ENCODE measurements at regions not wholly inside any gene's neighbourhood (a gene's known extent, or its start where the extent isn't known, plus 50 kb on each side); places are given as distances from the start of the nearest gene placed in this dataset.

DNA sequence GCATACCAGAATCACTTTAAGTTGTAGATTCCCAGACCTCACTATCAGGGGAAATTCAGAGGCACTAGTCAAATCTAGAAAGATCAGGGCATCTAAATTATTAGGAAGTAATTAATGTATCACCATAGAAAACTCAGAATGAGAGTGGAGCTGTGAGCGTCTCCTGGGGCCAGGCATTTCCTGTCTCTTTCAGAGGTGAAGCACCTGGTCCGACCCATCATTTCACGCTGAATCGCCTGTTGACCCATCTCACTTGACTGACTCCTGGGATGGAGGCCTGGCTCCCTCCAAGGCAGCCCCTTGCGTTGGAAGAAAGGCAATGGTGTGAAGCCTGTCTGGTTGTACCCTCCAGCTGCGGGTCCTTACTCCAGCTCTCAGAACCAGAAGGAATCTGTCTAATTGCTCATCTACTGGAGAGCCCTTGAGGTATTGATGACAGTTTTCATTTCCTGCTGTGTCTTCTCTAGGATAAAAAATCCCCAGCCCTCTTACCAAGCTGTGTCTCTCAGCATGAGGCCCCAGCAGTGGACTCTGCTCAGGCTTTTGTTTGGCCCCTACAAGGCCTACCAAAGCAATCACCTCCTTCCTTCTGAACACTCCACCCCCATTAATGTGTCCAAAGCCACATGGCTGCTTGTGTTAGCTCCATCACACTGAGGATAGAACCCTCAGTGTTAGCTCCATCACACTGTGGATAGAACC is 93.2 kb upstream of the SYT13 start:
- BruUV-seq (replicated peaks): no TSS peak
- Histone ChIP-seq H3K27me3 (ENCODE audit: insufficient read depth, low read depth) (peaks cover 98% of the 10 kb centered on the region), H3K9me3 (ENCODE audit: insufficient read depth, low read depth) (no peaks in the 10 kb centered on the region), H3K27ac (no peak overlapping the region), H3K4me3 (no peak overlapping the region), H3K4me2 (no peak overlapping the region), H3F3A (ENCODE audit: insufficient read depth, low read depth) (no peaks in the 10 kb centered on the region), H4K20me1 (ENCODE audit: insufficient read depth) (no peaks in the 10 kb centered on the region), H3K79me2 (ENCODE audit: low read depth) (no peaks in the 10 kb centered on the region), H3K9me2 (ENCODE audit: insufficient read depth) (no peaks in the 10 kb centered on the region), H3K4me1 (replicated peaks; ENCODE audit: insufficient read depth) (no peaks in the 10 kb centered on the region), H3K36me3 (ENCODE audit: low read depth) (no peaks in the 10 kb centered on the region), H2AFZ (no peak overlapping the region)
- ChIA-PET CTCF (no interaction called here), POLR2A (ENCODE audit: unreplicated experiment) (no interaction called here)
- TF ChIP-seq EZH2 (IDR thresholded peaks at IDR 0.05; ENCODE audit: low read depth) (no peak), CTCF (conservative IDR thresholded peaks at IDR 0.05) (no peak)
- no peak for DNase-seq
- intact Hi-C loops (cut with micrococcal nuclease; ENCODE audit: unreplicated experiment): no loop called here

DNA sequence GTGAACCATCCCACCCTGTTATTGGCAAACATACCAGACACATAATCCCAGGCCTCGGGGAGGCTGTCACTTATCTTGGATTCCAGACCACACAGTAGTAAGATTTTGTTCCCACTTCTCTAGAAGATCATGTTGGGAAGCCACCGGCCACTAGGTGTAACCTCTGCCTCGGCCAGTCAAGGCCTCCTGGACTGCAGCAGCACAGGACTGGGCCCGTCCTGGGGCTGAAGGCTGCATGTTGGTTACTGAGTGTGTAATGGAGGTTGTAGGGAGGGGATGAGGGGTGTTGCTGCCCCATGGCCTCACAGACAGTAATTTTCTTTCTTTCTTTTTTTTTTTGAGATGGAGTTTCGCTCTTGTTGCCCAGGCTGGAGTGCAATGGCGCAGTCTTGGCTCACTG is 92.4 kb upstream of the SYT13 start:
- no peak overlapping the region for H3K4me3 ChIP-seq
- H3K36me3 ChIP-seq (ENCODE audit: low read depth): no peaks in the 10 kb centered on the region
- H3K9me2 ChIP-seq (ENCODE audit: insufficient read depth): no peaks in the 10 kb centered on the region
- no peaks in the 10 kb centered on the region for H3F3A ChIP-seq (ENCODE audit: insufficient read depth, low read depth)
- no peaks in the 10 kb centered on the region for H3K79me2 ChIP-seq (ENCODE audit: low read depth)
- BruUV-seq (replicated peaks): no TSS peak
- no peaks in the 10 kb centered on the region for H3K9me3 ChIP-seq (ENCODE audit: insufficient read depth, low read depth)
- H3K4me1 ChIP-seq (replicated peaks; ENCODE audit: insufficient read depth): no peaks in the 10 kb centered on the region
- no peak for DNase-seq
- H4K20me1 ChIP-seq (ENCODE audit: insufficient read depth): no peaks in the 10 kb centered on the region
- peaks cover 98% of the 10 kb centered on the region for H3K27me3 ChIP-seq (ENCODE audit: insufficient read depth, low read depth)
- ChIA-PET POLR2A (ENCODE audit: unreplicated experiment) (no interaction called here), CTCF (no interaction called here)
- intact Hi-C loops (cut with micrococcal nuclease; ENCODE audit: unreplicated experiment): no loop called here
- no peak overlapping the region for H3K4me2 ChIP-seq
- no peak for TF ChIP-seq CTCF (conservative IDR thresholded peaks at IDR 0.05)
- TF ChIP-seq EZH2 (IDR thresholded peaks at IDR 0.05; ENCODE audit: low read depth): no peak
- no peak overlapping the region for H3K27ac ChIP-seq
- H2AFZ ChIP-seq: no peak overlapping the region

DNA sequence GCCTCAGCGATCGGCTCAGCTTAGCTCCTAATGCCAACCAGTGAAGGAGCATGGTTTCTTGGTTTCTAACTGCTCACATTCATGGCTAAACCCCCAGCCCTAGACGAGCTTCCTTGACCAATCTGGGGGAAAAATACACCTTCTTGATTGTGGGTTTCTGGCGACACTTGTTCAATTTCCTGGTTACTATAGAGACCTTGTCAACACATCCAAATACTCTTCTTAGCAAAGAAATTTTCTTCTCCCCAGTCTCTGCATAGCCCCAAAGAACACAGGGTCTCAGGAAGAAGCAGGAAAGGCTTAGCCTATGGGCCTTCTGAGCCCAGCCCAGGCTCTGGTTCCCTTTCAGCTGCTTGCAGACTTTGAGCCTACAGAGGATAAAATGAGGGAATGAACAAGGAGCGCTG is 88.5 kb upstream of the SYT13 start:
- BruUV-seq (replicated peaks): no TSS peak
- Histone ChIP-seq H3K79me2 (ENCODE audit: low read depth) (no peaks in the 10 kb centered on the region), H3K4me2 (no peak overlapping the region), H3K4me1 (replicated peaks; ENCODE audit: insufficient read depth) (no peaks in the 10 kb centered on the region), H3K9me2 (ENCODE audit: insufficient read depth) (no peaks in the 10 kb centered on the region), H4K20me1 (ENCODE audit: insufficient read depth) (no peaks in the 10 kb centered on the region), H2AFZ (no peak overlapping the region), H3F3A (ENCODE audit: insufficient read depth, low read depth) (no peaks in the 10 kb centered on the region), H3K36me3 (ENCODE audit: low read depth) (no peaks in the 10 kb centered on the region), H3K9me3 (ENCODE audit: insufficient read depth, low read depth) (no peaks in the 10 kb centered on the region), H3K27ac (no peak overlapping the region), H3K4me3 (no peak overlapping the region), H3K27me3 (ENCODE audit: insufficient read depth, low read depth) (peaks cover 94% of the 10 kb centered on the region)
- ChIA-PET CTCF (interaction anchor here (0.6 kb wide), 1 partner anchor 1589 kb away, joined by 3 read pairs; no protein-coding TSS in a partner anchor), POLR2A (ENCODE audit: unreplicated experiment) (no interaction called here)
- DNase-seq: no peak
- TF ChIP-seq CTCF (conservative IDR thresholded peaks at IDR 0.05) (no peak), EZH2 (IDR thresholded peaks at IDR 0.05; ENCODE audit: low read depth) (no peak)
- intact Hi-C loops (cut with micrococcal nuclease; ENCODE audit: unreplicated experiment): no loop called here

Measured in PC-9 (cell line).